HCT116 (cell line): ENCODE measurements at regions not wholly inside any gene's neighbourhood (a gene's known extent, or its start where the extent isn't known, plus 50 kb on each side); places are given as distances from the start of the nearest gene placed in this dataset.

Source experiments
- ATAC-seq: fragments of 200-7000 bp; cut with Tn5 transposase; 2 replicates; pipeline ENCODE4 v1.9.1; 2020; ENCODE audit warnings: mild to moderate bottlenecking, moderate library complexity
- BruUV-seq: library from RNA; stranded (reverse); fragments of 400-500 nt; replicated peaks from 2 replicates; lab custom pipeline; 2021; lab: Mats Ljungman, UMichigan
- CTCF ChIA-PET: fragments of 300-600 bp; sonication (Branson Sonifier 250); formaldehyde crosslinking; loops from one replicate; lab custom pipeline; 2021; ENCODE audit warnings: antibody characterized with exemption; lab: Charles Lee
- POLR2A ChIA-PET: fragments of 300-600, 350-600 bp; sonication (Branson Sonifier 250); formaldehyde crosslinking; loops from one replicate; lab custom pipeline; 2021; ENCODE audit warnings: antibody characterized with exemption; lab: Charles Lee
- RAD21 ChIA-PET, 2 experiments: fragments of 300-600 bp; sonication (Branson Sonifier 250); formaldehyde crosslinking; loops; one replicate each; lab custom pipeline; 2023; ENCODE audit warnings: low total read pairs in 2 of 2; ENCODE audit not compliant: uncharacterized antibody in 2 of 2, unreplicated experiment in 2 of 2, low non-redundant PET in 1 of 2; lab: Charles Lee
- DNase-seq: peaks from one replicate; pipeline ENCODE4 v3.0.0-alpha.2; 2010; ENCODE audit warnings: low read depth, low spot score
- H2AFZ ChIP-seq: fragments of 200-600 bp; shearing (Covaris generic), sonication (generic); 2 replicates; pipeline ENCODE4 v1.6.1; 2017; ENCODE audit warnings: low read depth, mixed run types, mixed read lengths, antibody characterized with exemption, low read length; ENCODE audit not compliant: poor library complexity, severe bottlenecking
- H3K27ac ChIP-seq: 2 replicates; pipeline ENCODE4 v1.5.1; 2012; ENCODE audit warnings: low read depth, low read length
- H3K27me3 ChIP-seq: fragments of 200-600 bp; sonication (generic); 2 replicates; pipeline ENCODE4 v1.6.1; 2016; ENCODE audit warnings: mixed run types, low read length, mixed read lengths; ENCODE audit not compliant: insufficient read depth
- H3K36me3 ChIP-seq, 2 experiments: fragments of 200-500 bp in 1 of 2; fragments of 200-600 bp in 1 of 2; sonication (Bioruptor generic) in 1 of 2; sonication (generic) in 1 of 2; 2 replicates each; pipeline versions ENCODE4 v1.5.1 to v1.6.1; 2014 to 2016; ENCODE audit warnings: low read length in 2 of 2, inconsistent platforms in 1 of 2, mixed read lengths in 1 of 2, mixed run types in 1 of 2; ENCODE audit not compliant: insufficient read depth in 2 of 2, control insufficient read depth in 1 of 2
- H3K4me1 ChIP-seq, 2 experiments: fragments of 200-600 bp in 1 of 2; sonication (generic) in 1 of 2; 2 replicates each; pipeline versions ENCODE4 v1.5.1 to v1.6.1; 2012 to 2017; ENCODE audit warnings: low read length in 2 of 2, inconsistent platforms in 1 of 2, mild to moderate bottlenecking in 1 of 2, mixed read lengths in 1 of 2, mixed run types in 1 of 2, moderate library complexity in 1 of 2; ENCODE audit not compliant: insufficient read depth in 2 of 2, control insufficient read depth in 1 of 2
- H3K4me2 ChIP-seq: fragments of 200-600 bp; sonication (generic); 2 replicates; pipeline ENCODE4 v1.6.1; 2017; ENCODE audit warnings: mixed run types, low read length, mixed read lengths
- H3K4me3 ChIP-seq, 2 experiments: fragments of 200-600 bp in 1 of 2; sonication (generic) in 1 of 2; replicated peaks in 1 of 2; 2 replicates each; pipeline ENCODE4 v1.5.1; 2011 to 2016; ENCODE audit warnings: low read length in 2 of 2, control low read depth in 1 of 2, low read depth in 1 of 2, mild to moderate bottlenecking in 1 of 2, mixed read lengths in 1 of 2, mixed run types in 1 of 2
- H3K79me2 ChIP-seq: fragments of 200-600 bp; sonication (generic); 2 replicates; pipeline ENCODE4 v1.6.1; 2017; ENCODE audit warnings: mild to moderate bottlenecking, mixed run types, low read length, moderate library complexity, mixed read lengths; ENCODE audit not compliant: insufficient read depth
- H3K9ac ChIP-seq: fragments of 200-600 bp; sonication (generic); 2 replicates; pipeline ENCODE4 v1.6.1; 2016; ENCODE audit warnings: low read length, mixed read lengths
- H3K9me2 ChIP-seq: fragments of 200-600 bp; sonication (generic), shearing (Covaris generic); 2 replicates; pipeline ENCODE4 v1.6.1; 2017; ENCODE audit warnings: mixed run types, mild to moderate bottlenecking, moderate library complexity; ENCODE audit not compliant: insufficient read depth
- H3K9me3 ChIP-seq, 2 experiments: fragments of 200-500 bp in 1 of 2; fragments of 200-600 bp in 1 of 2; sonication (Bioruptor generic) in 1 of 2; sonication (generic) in 1 of 2; 2 replicates each; pipeline ENCODE4 v1.6.1; 2014 to 2017; ENCODE audit warnings: low read length in 2 of 2, mixed read lengths in 2 of 2, inconsistent platforms in 1 of 2, low read depth in 1 of 2, mild to moderate bottlenecking in 1 of 2, mixed run types in 1 of 2, moderate library complexity in 1 of 2; ENCODE audit not compliant: control insufficient read depth in 1 of 2, insufficient read depth in 1 of 2
- H4K20me1 ChIP-seq: fragments of 200-600 bp; sonication (generic), shearing (Covaris generic); 2 replicates; pipeline ENCODE4 v1.6.1; 2017; ENCODE audit warnings: mixed run types, mild to moderate bottlenecking, moderate library complexity; ENCODE audit not compliant: insufficient read depth
- CEBPB ChIP-seq: IDR thresholded peaks from 2 replicates; pipeline ENCODE4 v1.6.1; 2012; ENCODE audit warnings: low read depth
- EGR1 ChIP-seq: IDR thresholded peaks from 2 replicates; pipeline ENCODE4 v1.6.1; 2012; ENCODE audit warnings: low read depth
- EZH2 ChIP-seq: fragments of 200-600 bp; sonication (generic); IDR thresholded peaks from 2 replicates; pipeline ENCODE4 v1.6.1; 2017; ENCODE audit warnings: antibody characterized with exemption, mixed run types
- MAX ChIP-seq: IDR thresholded peaks from 2 replicates; pipeline ENCODE4 v1.6.1; 2012
- POLR2A ChIP-seq: IDR thresholded peaks from 2 replicates; pipeline ENCODE4 v1.7.0; 2011; ENCODE audit warnings: borderline replicate concordance; ENCODE audit not compliant: insufficient read depth, insufficient read length; ENCODE audit errors: extremely low read depth
- ZBTB33 ChIP-seq: IDR thresholded peaks from 2 replicates; pipeline ENCODE4 v1.6.1; 2011; ENCODE audit warnings: mild to moderate bottlenecking, low read length, moderate library complexity; ENCODE audit not compliant: insufficient replicate concordance; ENCODE audit errors: extremely low read depth
- ZNF274 ChIP-seq: fragments of 200-500 bp; sonication (Bioruptor generic); IDR thresholded peaks from 2 replicates; pipeline ENCODE4 v1.6.1; 2014; ENCODE audit warnings: mild to moderate bottlenecking, low read depth, low read length, inconsistent platforms
- intact Hi-C: fragments of 100-400 bp; cut with micrococcal nuclease; formaldehyde crosslinking; loops from 2 replicates; pipeline ENCODE4 v1.10.0; 2022
- TF ChIP-seq, protein P1 (sequence below): IDR thresholded peaks from 2 replicates; pipeline ENCODE4 v1.6.1; 2012

- intact Hi-C loops, result loop anchor here (10.0 kb wide), 2 partner anchors 96 to 934 kb away; no protein-coding TSS in a partner anchor
- no peak overlapping the region for H2AFZ ChIP-seq
- no TSS peak for BruUV-seq
- H3K9me2 ChIP-seq, result no peaks in the 10 kb centered on the region
- DNase-seq, result no peak
- TF ChIP-seq CEBPB (no peak), EZH2 (no peak), POLR2A (no peak), ZBTB33 (no peak), MAX (no peak), ZNF274 (no peak), EGR1 (no peak)
- TF ChIP-seq, protein P1, sequence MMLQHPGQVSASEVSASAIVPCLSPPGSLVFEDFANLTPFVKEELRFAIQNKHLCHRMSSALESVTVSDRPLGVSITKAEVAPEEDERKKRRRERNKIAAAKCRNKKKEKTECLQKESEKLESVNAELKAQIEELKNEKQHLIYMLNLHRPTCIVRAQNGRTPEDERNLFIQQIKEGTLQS, result no peak
- H3K9ac ChIP-seq, result no peak overlapping the region
- ATAC-seq, result no peak
- H3K4me3 ChIP-seq, result no peak overlapping the region
- ChIA-PET CTCF (interaction anchor here (1.3 kb wide), 1 partner anchor 97 kb away, joined by 4 read pairs; no protein-coding TSS in a partner anchor), POLR2A (no interaction called here), RAD21 (no interaction called here)
- peaks cover 0 to 4% of the 10 kb centered on the region in 2 experiments; a peak in 1 of 4 replicates for H3K9me3 ChIP-seq
- no peak overlapping the region for H3K27ac ChIP-seq
- no peaks in the 10 kb centered on the region for H3K27me3 ChIP-seq
- H4K20me1 ChIP-seq, result no peaks in the 10 kb centered on the region
- no peaks in the 10 kb centered on the region for H3K79me2 ChIP-seq
- H3K4me2 ChIP-seq, result no peak overlapping the region
- H3K36me3 ChIP-seq, result no peaks in the 10 kb centered on the region
- peaks cover 13 to 16% of the 10 kb centered on the region in 2 experiments for H3K4me1 ChIP-seq
Observed at GRCh38 chr14:71758229-71758951, 173.8 kb upstream of the RGS6 start.
